Stimulated activated CD8-positive, alpha-beta memory T cell treated with anti-CD3 and anti-CD28 coated beads, Interleukin-4, amount 100 ng/mL, for 24 hours (primary cell): ENCODE measurements at regions not wholly inside any gene's neighbourhood (a gene's known extent, or its start where the extent isn't known, plus 50 kb on each side); places are given as distances from the start of the nearest gene placed in this dataset.

ENCODE experiments used
- DNase-seq: peaks from one replicate; pipeline ENCODE4 v3.0.0-alpha.2; 2020; ENCODE audit warnings: low read depth

GRCh38 chr3:94259291-94259690 lies 196.4 kb downstream of the NSUN3 start:
- DNase-seq: no peak

- no peak for DNase-seq
Observed at GRCh38 chr3:94269763-94270162, 206.9 kb downstream of the NSUN3 start.

- DNase-seq: no peak
Observed at GRCh38 chr3:94272016-94272415, 209.2 kb downstream of the NSUN3 start.

- no peak for DNase-seq
Observed at GRCh38 chr3:94280958-94281357, 218.1 kb downstream of the NSUN3 start.

- DNase-seq: no peak
Observed at GRCh38 chr3:94285872-94286271, 223.0 kb downstream of the NSUN3 start.

GRCh38 chr3:94291686-94292085 lies 228.8 kb downstream of the NSUN3 start:
- no peak for DNase-seq

- DNase-seq: no peak
Observed at GRCh38 chr3:94292151-94292550, 229.3 kb downstream of the NSUN3 start.

- no peak for DNase-seq
Observed at GRCh38 chr3:94293793-94294195, 230.9 kb downstream of the NSUN3 start.

GRCh38 chr3:94294806-94295205 lies 231.9 kb downstream of the NSUN3 start:
- no peak for DNase-seq

GRCh38 chr3:94299716-94300115 lies 236.9 kb downstream of the NSUN3 start:
- DNase-seq: no peak

GRCh38 chr3:94301366-94301765 lies 238.5 kb downstream of the NSUN3 start:
- no peak for DNase-seq

GRCh38 chr3:94303266-94303665 lies 240.4 kb downstream of the NSUN3 start:
- DNase-seq: no peak

- no peak for DNase-seq
Observed at GRCh38 chr3:94303897-94304296, 241.0 kb downstream of the NSUN3 start.

- no peak for DNase-seq
Observed at GRCh38 chr3:94304954-94305353, 242.1 kb downstream of the NSUN3 start.

- DNase-seq: no peak
Observed at GRCh38 chr3:94305835-94306611, 243.2 kb downstream of the NSUN3 start.

GRCh38 chr3:94307588-94307987 lies 244.7 kb downstream of the NSUN3 start:
- no peak for DNase-seq

GRCh38 chr3:94308767-94309166 lies 245.9 kb downstream of the NSUN3 start:
- DNase-seq: no peak

- no peak for DNase-seq
Observed at GRCh38 chr3:94310341-94311135, 247.7 kb downstream of the NSUN3 start.

GRCh38 chr3:94311651-94312050 lies 248.8 kb downstream of the NSUN3 start:
- DNase-seq: no peak

- DNase-seq: no peak
Observed at GRCh38 chr3:94314218-94314883, 251.5 kb downstream of the NSUN3 start.

GRCh38 chr3:94317017-94317416 lies 254.2 kb downstream of the NSUN3 start:
- no peak for DNase-seq

- no peak for DNase-seq
Observed at GRCh38 chr3:94323596-94323995, 260.7 kb downstream of the NSUN3 start.

GRCh38 chr3:94331831-94332230 lies 269.0 kb downstream of the NSUN3 start:
- DNase-seq: no peak
